GM18907 (cell line): ENCODE measurements at regions not wholly inside any gene's neighbourhood (a gene's known extent, or its start where the extent isn't known, plus 50 kb on each side); places are given as distances from the start of the nearest gene placed in this dataset.

Experiments
- ATAC-seq: cut with Tn5 transposase; IDR thresholded peaks from one replicate; pipeline ENCODE4 v1.9.1; 2021; ENCODE audit warnings: mild to moderate bottlenecking, moderate library complexity; ENCODE audit not compliant: unreplicated experiment

DNA sequence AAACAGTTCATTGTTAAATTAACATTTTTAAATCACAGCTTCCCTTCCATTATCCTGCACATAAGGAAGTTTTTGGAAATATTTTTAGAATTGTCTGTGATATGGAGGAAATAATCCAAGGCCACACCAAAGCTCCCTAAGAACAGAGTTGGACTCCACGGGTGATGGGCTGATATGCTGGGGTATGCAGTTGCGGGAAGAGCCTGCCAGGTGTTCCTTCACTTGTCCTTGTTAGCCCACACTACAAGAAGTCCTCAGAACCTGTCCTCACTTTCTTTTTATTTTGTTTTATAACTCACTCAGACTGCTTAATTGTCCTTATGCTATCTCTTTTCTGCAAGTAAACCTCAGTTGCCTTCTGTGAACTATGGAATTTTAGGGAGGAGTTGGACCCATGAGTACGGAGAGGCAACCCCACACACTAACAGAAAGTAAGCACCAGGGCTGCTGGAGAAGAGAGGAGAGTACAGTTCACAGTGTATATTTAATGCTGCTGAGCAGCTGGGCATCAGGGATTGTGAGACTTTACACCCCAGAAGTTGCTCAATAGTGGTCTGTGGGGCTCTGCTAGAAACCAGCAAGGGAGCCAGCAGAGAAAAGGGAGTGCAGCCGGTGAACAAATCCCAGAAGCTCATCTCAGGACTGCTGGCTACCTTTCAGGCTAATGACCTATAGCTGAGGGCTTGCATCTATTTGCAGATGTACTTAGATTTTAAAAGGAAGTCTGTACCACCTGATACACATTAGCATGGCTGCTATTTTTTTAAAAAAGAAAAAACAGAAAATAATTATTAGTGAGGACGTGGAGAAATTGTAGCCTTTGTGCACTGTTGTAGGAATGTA, 64.6 kb upstream of the FOXN2 start:
- peak; percentile 39 for ATAC-seq

DNA sequence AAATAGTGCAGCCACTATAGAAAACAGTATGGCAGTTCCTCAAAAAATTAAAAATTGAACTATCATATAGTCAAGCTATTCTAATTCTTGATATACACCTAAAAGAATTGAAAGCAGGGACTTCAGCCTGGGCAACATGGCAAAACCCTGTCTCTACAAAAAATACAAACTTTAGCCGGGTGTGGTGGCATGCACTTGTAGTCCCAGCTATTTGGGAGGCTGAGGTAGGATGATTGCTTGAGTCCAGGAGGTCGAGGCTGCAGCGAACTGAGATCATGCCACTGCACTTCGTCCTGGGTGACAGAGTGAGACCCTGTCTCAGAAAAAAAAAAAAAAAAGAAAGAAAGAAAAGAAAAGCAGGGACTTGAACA, 64.0 kb upstream of the FOXN2 start:
- ATAC-seq = no peak

DNA sequence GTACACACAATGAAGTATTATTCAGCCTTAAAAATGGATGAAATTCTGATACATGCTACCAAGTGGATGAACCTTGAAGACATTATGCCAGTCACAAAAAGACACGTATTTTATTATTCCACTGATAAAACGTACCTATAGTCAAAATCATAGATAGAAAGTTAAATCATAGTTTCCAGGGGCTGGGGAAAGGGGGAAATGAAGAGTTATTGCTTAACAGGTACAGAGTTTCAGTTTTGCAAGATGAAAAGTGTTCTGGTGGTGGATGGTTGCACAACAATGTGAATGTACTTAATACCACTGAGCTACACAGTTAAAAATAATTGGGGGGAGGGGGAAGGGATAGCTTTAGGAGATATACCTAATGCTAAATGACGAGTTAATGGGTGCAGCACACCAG, 63.5 kb upstream of the FOXN2 start:
- ATAC-seq = peak; percentile 57

DNA sequence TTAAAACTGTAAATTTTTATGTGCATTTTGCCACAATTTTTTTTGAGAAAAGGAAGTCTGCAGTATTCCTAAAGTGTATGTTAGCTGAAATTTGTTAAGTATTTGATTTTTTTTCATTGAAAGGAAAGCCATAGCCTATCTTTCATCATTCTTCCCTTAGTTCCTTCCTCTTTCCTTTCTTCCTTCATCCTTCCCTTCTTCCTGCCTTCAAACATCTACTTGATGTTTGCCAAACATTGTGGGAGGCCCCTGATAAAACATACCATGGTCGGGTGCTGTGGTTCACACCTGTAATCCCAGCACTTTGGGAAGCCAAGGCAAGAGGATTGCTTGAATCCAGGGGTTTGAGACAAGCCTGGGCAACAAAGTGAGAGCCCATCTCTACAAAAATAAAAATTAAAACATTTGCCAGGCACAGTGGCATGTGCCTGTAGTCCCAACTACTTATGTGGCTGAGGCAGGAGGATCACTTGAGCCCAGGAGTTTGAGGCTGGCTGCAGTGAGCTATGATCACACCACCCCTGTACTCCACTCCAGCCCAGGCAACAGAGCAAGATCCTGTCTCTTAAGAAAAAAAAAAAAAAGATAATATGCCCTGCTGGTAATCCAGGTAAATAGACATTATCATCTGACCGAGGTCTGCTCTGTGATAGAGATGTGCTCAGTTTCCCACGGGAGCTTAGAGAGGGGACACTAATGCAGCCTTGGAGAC, 62.9 kb upstream of the FOXN2 start:
- ATAC-seq = no peak

DNA sequence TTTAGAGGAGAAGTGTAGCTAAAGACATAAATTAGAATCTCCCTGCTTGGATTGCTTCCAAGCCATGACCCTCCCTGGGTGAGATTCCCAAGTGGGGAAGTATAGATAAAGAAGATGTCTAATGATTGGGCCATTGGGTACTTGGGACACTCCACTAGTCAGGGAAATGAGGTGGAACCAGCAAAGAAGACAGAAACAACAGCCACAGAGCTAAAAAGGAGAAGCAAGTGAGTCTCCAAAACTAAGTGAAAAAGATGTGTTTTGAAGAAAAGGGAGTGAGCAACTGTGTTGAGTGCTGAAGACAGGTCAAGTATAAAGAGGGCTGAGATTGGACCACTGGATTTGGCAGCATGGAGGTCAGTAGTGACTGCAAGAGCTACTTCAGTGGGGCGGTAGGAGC, 61.2 kb upstream of the FOXN2 start:
- ATAC-seq = no peak

DNA sequence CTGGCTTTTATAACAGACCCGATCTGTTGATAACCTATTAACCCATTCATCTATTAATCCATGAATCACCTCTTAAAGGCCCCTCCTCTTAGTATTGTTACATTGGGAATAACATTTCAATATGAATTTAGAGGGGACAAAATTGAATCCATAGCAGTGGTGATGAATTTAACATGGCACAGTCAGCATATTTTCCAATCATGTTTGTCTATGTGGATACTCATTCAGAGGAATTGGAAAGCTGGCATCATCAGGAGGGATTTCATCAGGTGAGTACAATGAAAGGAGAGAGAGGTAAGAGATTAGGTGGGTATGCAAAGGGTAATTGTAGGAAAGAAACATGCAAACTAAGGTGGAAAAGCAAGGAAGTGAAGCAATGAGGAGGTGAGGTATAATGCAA, 59.6 kb upstream of the FOXN2 start:
- no peak for ATAC-seq

DNA sequence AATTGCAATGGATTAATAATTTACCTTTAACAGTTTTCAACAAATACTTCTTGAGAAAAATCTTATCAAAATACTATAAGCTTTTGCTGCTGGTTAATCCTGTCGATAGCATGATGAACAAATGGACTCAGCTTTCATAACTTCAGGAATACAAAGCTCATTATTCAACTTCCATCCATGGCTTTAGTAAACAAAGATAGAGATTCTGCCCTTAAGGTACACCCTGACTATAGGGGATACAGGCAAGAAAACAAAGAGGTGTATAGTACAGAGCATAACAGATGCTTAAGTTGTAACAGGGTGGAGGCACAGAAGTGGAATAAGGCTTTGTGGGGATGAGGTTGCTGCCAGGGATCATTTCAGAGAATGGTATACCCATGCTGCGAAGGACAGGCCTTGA, 57.0 kb upstream of the FOXN2 start:
- no peak for ATAC-seq

DNA sequence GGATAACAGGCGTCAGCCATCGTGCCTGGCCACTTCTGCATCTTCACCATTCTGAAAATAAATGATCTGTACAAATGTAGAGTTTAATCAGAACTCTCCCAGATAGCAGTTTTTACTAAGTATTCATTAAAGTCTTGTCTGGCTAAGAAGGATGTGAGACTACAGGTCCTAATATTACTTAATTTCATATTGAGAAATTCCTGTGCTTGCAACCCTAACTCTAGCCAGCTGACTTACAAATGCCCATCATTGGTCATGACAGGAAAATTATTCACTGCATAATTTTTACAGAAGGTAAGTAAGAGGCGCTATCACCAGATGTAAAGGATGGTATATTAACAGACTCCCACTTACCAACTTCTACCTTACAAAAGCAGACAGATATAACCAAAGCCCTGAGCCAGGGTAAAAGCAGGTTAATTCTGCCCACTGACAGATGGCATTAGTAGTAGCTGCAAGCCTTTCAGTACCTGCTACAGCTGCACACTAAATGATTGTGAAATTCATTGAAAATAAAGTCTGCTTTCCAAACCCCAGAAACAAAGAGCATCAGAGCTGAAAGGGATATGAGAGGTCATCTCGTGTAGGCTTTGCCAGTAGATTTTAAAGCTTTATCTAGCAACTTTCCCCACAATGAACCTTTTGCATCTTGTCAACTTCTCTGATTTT, 55.9 kb upstream of the FOXN2 start:
- ATAC-seq = no peak

DNA sequence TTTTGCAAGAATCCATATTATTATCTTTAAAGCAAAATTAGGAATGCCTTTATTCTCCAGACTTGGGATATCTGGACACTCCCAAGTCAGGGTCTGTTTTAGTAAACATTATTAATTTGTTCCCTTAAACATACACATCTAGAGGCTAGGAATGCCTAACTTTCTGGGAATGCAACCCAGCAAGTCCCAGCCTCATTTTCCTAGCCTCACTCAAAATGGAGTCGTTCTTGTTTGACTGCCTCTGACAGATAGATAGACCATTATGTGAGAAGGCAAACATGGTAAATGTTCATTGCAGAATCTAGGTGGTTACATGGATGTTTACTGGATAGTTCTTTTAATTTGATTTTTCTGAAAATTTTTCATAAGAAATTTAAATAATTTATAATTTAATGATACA, 54.7 kb upstream of the FOXN2 start:
- no peak for ATAC-seq

DNA sequence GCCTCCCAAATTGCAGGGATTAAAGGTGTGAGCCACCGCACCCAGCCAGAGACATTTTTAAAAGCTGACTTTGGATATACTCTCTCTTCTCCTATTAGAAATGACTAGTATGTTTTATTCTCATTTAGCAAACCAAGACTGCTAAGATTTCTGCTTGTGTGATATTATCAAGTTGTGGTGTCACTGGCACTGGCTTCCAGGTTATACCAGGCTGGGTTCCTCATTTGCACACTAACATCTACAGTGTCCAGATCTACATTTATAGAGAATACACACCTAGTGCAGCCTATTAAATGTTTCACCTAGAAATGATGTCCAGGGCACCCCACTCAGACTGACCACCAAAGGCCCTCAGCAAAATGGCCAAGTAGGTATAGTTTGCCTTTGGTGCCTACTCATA, 49.9 kb upstream of the FOXN2 start:
- ATAC-seq = no peak
